Stimulated activated CD8-positive, alpha-beta memory T cell treated with anti-CD3 and anti-CD28 coated beads, Interleukin-15, amount 100 ng/mL, for 48 hours (primary cell): ENCODE measurements at regions not wholly inside any gene's neighbourhood (a gene's known extent, or its start where the extent isn't known, plus 50 kb on each side); places are given as distances from the start of the nearest gene placed in this dataset.

Source experiments
- DNase-seq, 2 donors: peaks; one replicate each; pipeline ENCODE4 v3.0.0-alpha.2; 2020; ENCODE audit warnings: low read depth in 2 of 2

GRCh38 chr10:111131168-111131799, 54.5 kb downstream of the ADRA2A start:
- no peak for DNase-seq

DNA sequence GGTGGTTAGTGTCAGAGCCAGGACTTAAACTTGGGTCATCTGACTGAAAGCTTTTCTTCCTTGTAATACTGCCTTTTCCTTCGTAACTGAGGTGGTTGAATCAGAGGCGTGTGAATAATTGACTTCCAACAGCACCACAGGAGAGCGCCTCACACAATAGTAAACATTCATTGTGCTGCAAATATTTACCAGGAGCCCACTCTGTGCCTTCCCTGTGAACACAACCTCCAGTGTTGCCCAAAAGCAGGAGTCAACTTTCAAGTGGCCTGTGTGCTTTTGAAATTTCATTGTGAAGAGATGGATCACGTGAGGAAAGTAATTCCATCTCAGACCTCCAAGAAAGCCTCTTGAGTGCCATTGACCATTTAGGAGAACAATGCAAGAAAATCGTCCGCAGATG, 60.2 kb downstream of the ADRA2A start:
- DNase-seq, result no peak

DNA sequence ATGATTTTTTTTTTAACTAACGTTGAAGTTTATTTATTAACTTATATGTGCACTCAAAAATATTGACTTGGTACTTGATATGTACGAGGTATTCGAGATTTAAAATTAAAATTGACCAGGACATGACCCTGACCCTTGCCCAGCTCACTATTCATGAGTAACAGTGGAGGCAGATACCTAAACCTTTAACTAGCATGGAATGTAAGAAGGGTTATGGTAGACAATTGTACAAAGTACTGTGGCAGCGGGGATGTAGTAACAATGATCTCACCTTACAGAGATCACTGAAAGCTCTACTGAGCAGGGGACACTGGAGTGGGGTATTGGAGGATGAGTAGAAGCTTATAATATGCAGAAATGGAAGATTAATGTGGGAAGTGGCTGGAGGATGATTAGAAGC, 60.8 kb downstream of the ADRA2A start:
- no peak for DNase-seq

GRCh38 chr10:111138544-111138943, 61.7 kb downstream of the ADRA2A start:
- no peak for DNase-seq

- no peak for DNase-seq
These were observed 62.7 kb downstream of the ADRA2A start for GRCh38 chr10:111139567-111139966.

DNA sequence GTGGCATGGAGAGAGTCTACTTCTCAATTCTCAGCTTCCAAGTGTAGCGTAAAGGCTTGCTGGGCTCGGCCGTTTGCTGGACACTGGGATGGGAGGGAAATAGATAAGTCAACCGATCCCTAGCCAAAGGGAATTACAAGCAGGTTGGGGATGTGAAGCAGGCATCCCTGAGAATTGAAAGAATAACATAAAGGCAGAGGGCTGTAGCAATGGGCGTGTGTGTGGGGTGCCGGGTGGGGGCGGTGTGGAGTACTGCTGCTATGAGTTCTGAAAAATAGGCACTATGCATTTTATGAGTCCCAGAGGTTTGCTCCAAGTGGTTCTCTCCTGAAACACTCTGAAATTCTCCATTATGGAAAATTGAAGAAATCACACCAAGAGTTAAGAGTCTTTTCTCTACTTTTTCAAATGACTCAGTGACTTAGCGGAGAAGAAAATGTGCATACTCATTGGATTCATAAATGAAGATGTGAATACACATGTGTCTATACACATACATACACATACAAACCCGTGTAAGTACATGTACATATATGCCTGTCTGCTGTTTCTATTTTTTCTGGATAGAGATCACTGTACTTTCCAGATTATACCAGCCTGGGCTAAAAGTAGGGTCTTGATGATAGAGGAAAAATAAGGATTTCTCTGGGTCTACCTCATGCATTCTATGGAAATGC, 65.4 kb downstream of the ADRA2A start:
- no peak for DNase-seq

DNA sequence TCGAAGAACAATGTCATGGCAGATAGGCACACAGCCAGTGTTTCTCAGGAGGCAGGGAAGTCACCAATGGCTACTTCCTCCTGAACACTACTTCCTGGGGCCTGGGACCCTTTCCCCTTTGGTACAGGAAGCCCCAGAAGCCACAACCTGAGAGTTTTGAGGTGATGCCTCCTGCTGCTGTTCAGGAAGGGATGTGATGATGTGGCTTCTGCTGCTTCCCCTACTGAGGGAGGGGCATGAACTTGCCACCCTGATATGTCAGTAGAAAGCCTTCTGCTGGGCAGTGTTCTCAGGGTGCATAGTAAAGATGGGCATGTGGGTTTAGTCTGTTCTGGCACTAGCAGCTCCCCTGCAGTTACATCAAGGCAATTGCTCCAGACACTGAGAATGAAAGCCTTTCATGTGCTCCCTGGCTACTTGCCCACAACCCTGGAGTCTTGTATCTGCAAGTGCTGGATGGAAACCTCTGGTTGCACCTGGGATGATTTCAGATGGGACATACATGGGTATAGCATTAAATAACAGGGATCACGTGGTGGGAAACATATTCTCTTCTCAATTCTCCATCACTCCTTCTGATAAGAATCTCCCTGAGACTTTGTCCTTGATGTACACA, 69.3 kb downstream of the ADRA2A start:
- DNase-seq, result no peak

DNA sequence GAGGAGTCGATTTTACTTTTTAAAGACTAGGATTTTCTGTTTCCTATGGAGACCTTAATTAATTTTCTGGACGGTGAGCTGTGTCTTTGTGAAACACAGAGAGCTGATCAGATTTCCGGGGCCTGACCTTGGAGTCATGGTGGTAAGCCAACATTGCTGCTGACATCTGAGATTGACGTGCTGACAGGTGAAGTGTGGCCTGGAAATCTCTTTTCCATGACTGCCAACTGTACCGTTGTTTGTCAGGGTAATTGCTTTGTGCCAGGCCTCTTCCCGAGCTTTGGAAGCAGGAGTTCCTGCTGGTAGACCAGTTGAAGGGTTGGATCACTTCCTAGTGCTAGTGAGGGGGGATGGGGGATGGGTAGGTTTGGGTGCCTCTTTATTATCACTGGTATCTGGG, 71.2 kb downstream of the ADRA2A start:
- no peak for DNase-seq

GRCh38 chr10:111148440-111148839, 71.6 kb downstream of the ADRA2A start:
- no peak for DNase-seq

GRCh38 chr10:111150691-111151090, 73.9 kb downstream of the ADRA2A start:
- no peak for DNase-seq

DNA sequence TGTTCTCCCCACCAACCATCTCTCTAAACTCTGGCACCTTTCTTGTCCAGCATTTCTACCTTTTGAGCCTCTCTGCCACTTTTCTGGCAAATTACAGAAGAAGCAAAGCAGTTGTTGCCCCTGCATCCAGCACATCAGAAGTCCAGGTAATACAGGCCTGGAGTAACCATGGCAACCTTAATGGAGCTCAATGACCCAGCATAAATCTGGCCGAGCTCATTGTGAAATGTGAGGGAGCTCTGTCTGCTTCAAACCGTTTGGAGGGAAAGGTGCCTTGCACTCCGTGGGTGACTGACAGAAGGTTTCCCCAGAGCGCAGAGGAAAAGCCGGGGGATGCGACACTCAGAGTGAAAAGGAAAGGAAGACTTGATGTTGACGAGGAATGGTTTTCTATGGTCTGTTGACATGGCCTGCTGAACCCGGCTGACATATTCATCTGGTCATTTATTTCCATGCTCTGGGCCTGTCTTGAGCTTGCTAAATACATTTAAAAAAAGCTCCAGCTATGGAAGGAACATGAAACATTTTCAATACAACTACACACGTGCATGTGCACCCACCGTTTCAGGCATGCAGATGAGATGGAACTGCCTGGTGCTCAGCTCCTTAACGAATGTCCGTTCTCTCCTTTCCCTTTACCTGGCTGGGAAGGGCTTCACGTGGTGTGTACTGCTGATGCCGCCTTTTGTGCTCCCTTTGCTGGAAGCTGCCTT, 74.9 kb downstream of the ADRA2A start:
- DNase-seq, result no peak

GRCh38 chr10:111156754-111157153, 79.9 kb downstream of the ADRA2A start:
- DNase-seq, result no peak

- DNase-seq, result no peak
These were observed 81.8 kb downstream of the ADRA2A start for GRCh38 chr10:111158595-111158994.

DNA sequence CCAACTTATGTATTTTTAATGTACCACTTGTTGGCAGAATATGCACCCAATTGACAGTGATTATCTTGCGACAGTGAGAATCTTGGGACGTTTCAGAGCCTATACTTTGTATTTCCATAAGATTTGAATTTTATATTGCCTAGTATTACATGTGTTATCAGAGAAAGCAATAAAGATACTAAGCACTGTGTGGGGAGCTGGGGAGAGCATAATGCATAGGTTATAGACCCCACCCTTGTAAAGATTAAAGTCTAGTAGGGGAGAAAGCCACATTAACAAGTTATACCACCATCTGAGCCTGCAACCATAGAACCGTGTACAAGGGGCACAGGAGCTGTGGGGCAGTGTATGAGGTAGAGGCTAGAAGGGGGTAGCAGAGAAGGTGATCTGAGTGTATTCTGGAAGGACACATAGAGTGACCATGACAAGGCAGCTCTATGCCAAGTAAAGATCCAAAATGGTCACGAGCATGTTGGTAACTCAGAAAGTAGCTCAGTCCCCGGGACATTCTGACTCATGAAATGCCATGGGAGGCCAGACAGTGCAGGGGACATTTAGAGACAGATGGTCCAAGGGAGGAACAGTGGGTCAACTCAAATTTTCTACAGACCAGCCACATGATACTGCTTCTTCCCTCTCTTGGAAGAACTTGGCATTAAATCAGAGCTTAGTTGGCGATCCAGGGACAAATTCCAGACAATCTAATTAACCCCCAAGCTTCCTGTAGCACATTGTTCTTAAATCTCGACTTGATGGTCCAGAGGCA, 84.5 kb downstream of the ADRA2A start:
- no peak for DNase-seq

DNA sequence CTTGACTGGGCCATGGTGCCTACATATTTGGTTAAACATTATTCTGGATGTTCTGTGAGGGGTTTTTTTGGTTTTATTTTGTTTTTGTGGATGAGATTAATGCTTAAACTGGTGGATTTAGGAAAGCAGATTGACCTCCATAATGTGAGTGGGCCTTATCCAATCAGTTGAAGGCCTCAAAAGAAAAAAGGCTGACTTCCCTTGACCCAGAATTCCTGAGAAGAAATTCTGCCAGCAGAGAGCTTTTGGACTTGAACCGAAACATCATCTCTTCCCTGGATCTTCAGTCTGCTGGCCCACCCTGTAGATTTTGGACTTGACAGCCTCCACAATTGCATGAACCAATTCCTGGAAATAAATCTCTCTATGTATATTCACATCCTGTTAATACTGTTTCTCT, 94.4 kb downstream of the ADRA2A start:
- DNase-seq, result no peak

DNA sequence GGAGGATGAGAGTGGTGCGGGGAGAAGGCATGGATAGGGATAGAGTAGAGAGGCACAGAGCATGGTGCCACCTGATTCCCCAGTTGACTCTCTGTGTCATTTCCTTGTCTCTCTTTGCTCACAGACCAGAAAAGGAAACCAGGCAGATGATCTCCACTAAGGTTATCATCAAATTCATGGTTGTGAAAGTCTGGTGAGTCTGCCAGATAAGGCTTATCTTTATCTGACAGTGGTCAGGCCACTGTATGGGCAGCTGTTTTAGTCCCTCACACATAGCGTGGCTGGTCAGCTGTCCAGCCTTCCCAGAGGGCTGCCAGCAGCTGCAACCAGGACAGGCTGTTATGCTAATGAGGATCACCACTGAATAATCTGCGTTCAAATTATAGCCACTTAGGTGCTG, 99.0 kb downstream of the ADRA2A start:
- no peak for DNase-seq

DNA sequence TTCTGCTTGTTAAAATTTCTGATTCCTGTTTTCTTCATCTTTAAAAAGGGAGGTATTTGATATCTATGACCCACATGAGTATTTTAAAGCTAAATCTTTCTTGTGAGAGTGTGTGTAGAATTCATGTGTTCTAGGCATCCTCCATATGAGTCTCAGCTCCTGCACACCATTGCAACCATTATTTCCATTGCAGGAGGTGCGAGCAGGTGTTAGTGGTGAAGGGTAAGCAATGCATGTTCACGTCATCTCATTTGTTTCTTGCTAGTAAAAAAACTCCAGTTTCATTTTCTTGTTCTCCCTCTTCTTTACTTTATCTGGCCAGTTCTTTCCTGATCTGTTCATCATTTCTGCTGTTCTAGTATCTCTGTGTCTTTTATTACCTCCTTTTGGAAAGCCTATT, 100.5 kb downstream of the ADRA2A start:
- no peak for DNase-seq

DNA sequence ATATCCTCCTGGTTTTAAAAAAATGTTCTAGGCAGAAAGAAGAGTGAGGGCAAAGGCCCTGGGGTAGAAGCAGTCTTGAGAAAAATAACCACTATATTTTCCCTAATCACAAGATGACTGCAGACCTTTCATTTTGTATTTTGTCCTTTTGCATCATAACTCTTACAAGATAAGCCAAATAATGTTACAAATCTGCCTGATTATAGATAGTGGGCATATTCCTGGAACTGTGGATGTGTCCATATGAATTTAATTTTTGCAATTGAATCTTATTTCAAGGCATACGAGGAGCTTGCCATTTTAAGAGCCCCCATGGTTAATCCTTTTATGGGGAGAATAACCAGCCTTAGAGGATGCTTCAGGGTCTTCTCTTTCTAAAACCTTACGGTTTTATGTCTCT, 102.7 kb downstream of the ADRA2A start:
- DNase-seq, result no peak

DNA sequence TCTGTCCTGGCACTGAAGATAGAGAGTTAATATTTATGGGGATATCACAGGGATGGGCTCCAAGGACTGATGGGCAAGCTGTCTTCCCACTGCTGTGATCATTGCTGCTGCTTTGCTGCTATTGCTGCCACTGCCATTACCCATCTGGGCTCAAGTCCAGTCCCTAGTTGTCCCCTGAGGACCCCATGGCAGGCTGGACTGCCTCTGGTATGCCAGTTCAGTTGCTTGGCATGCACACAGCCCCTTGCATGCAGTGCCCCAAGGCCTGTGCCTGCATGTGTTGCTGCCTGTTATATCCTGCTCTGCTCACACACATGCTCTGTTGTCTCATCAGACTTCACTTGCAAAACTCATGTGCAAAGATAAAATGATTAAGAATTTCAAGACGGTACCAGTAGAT, 109.5 kb downstream of the ADRA2A start:
- no peak for DNase-seq

GRCh38 chr10:111187096-111187495, 110.3 kb downstream of the ADRA2A start:
- DNase-seq, result no peak

- no peak for DNase-seq
These were observed 122.8 kb downstream of the ADRA2A start for GRCh38 chr10:111199587-111199986.
